PC-3 (cell line): ENCODE measurements at regions not wholly inside any gene's neighbourhood (a gene's known extent, or its start where the extent isn't known, plus 50 kb on each side); places are given as distances from the start of the nearest gene placed in this dataset.

ENCODE experiments used
- ATAC-seq: fragments of 200-7000 bp; cut with Tn5 transposase; 2 replicates; pipeline ENCODE4 v1.9.1; 2020; ENCODE audit warnings: mild to moderate bottlenecking, moderate library complexity
- BruUV-seq: library from RNA; stranded (reverse); fragments of 400-500 nt; replicated peaks from 2 replicates; lab custom pipeline; 2021; lab: Mats Ljungman, UMichigan
- CTCF ChIA-PET: fragments of 300-600 bp; sonication (Branson Sonifier 250); formaldehyde crosslinking; loops from one replicate; lab custom pipeline; 2022; ENCODE audit warnings: antibody characterized with exemption; lab: Charles Lee
- POLR2A ChIA-PET: fragments of 300-600 bp; sonication (Branson Sonifier 250); formaldehyde crosslinking; loops from one replicate; lab custom pipeline; 2022; ENCODE audit warnings: antibody characterized with exemption; ENCODE audit not compliant: unreplicated experiment; lab: Charles Lee
- DNase-seq: peaks from one replicate; pipeline ENCODE4 v3.0.0-alpha.2; 2015
- H2AFZ ChIP-seq: fragments of 300-600 bp; sonication (generic); 2 replicates; pipeline ENCODE4 v1.6.0; 2016; ENCODE audit warnings: antibody characterized with exemption, low read length
- H3F3A ChIP-seq: fragments of 300-600 bp; sonication (generic); one replicate; pipeline ENCODE4 v1.6.0; 2017; ENCODE audit warnings: antibody characterized with exemption, low read length, control low read depth, mild to moderate bottlenecking; ENCODE audit not compliant: unreplicated experiment
- H3K27ac ChIP-seq: fragments of 300-600 bp; sonication (generic); 2 replicates; pipeline ENCODE4 v1.5.1; 2016; ENCODE audit warnings: mild to moderate bottlenecking, low read length
- H3K27me3 ChIP-seq: fragments of 300-600 bp; sonication (generic); 2 replicates; pipeline ENCODE4 v1.6.1; 2016; ENCODE audit warnings: low read length, mixed read lengths
- H3K36me3 ChIP-seq: fragments of 300-600 bp; sonication (generic); 2 replicates; pipeline ENCODE4 v1.6.1; 2016; ENCODE audit warnings: low read depth, mixed run types, low read length, mixed read lengths
- H3K4me1 ChIP-seq: fragments of 300-600 bp; sonication (generic); 2 replicates; pipeline ENCODE4 v1.5.1; 2016; ENCODE audit warnings: low read length; ENCODE audit not compliant: insufficient read depth
- H3K4me2 ChIP-seq: fragments of 300-600 bp; sonication (generic); 2 replicates; pipeline ENCODE4 v1.6.0; 2016; ENCODE audit warnings: low read length
- H3K4me3 ChIP-seq: fragments of 300-600 bp; sonication (generic); 2 replicates; pipeline ENCODE4 v1.5.1; 2016; ENCODE audit warnings: mild to moderate bottlenecking, low read length, mixed read lengths
- H3K79me2 ChIP-seq: fragments of 300-600 bp; sonication (generic); 2 replicates; pipeline ENCODE4 v1.6.1; 2017; ENCODE audit warnings: low read length, mixed read lengths
- H3K9ac ChIP-seq: fragments of 300-600 bp; sonication (generic); 2 replicates; pipeline ENCODE4 v1.6.0; 2016; ENCODE audit warnings: mild to moderate bottlenecking, low read length
- H3K9me2 ChIP-seq: fragments of 300-600 bp; sonication (generic); replicated peaks from 2 replicates; pipeline ENCODE4 v1.6.1; 2016; ENCODE audit warnings: mixed run types, low read length, mixed read lengths
- H3K9me3 ChIP-seq: fragments of 300-600 bp; sonication (generic); 2 replicates; pipeline ENCODE4 v1.6.1; 2016; ENCODE audit warnings: low read length, mixed read lengths
- H4K20me1 ChIP-seq: fragments of 300-600 bp; sonication (generic); 2 replicates; pipeline ENCODE4 v1.6.1; 2016; ENCODE audit warnings: low read length, mixed read lengths
- EZH2 ChIP-seq: fragments of 300-600 bp; sonication (generic); IDR thresholded peaks from one replicate; pipeline ENCODE4 v1.6.1; 2017; ENCODE audit warnings: antibody characterized with exemption, mild to moderate bottlenecking, low read length; ENCODE audit not compliant: unreplicated experiment
- EZH2phosphoT487 ChIP-seq: fragments of 300-600 bp; sonication (generic); IDR thresholded peaks from 2 replicates; pipeline ENCODE4 v1.6.1; 2018; ENCODE audit warnings: mild to moderate bottlenecking, antibody characterized with exemption, low read length, borderline replicate concordance
- intact Hi-C: fragments of 100-400 bp; cut with micrococcal nuclease; formaldehyde crosslinking; loops from 2 replicates; pipeline ENCODE4 v1.9.0; 2023
- TF ChIP-seq, protein P1 (sequence below): fragments of 300-600 bp; sonication (generic); conservative IDR thresholded peaks from 2 replicates; pipeline ENCODE4 v1.5.1; 2017; ENCODE audit warnings: antibody characterized with exemption, low read depth, mild to moderate bottlenecking, low read length

DNA sequence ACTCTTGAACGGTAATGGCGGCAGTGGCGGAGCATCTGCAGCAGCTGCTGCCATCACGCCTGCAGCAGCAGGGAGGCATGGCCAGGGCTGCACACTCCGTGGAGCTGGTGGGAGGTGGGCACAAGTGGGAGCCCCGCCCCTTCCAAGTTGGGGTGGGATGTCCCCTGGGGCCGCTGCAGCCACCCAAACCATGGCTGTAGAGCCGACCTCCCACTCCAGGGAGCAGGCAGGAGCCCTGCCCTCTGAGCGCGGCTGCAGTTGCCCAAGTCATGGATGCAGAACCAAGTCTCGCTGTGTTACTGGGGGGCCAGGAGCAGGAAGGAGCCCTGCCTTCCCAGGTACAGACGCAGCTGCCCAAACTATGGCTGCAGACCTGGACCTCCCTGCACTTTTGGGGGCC, 215.3 kb upstream of the VLDLR start:
- ATAC-seq (no peak), DNase-seq (no peak)
- no peak overlapping the region for H3K4me2 ChIP-seq
- H3K4me1 ChIP-seq, result no peaks in the 10 kb centered on the region
- H2AFZ ChIP-seq, result no peak overlapping the region
- intact Hi-C loops, result no loop called here
- no peaks in the 10 kb centered on the region for H3F3A ChIP-seq
- H4K20me1 ChIP-seq, result no peaks in the 10 kb centered on the region
- no peak for TF ChIP-seq EZH2phosphoT487
- TF ChIP-seq, protein P1, sequence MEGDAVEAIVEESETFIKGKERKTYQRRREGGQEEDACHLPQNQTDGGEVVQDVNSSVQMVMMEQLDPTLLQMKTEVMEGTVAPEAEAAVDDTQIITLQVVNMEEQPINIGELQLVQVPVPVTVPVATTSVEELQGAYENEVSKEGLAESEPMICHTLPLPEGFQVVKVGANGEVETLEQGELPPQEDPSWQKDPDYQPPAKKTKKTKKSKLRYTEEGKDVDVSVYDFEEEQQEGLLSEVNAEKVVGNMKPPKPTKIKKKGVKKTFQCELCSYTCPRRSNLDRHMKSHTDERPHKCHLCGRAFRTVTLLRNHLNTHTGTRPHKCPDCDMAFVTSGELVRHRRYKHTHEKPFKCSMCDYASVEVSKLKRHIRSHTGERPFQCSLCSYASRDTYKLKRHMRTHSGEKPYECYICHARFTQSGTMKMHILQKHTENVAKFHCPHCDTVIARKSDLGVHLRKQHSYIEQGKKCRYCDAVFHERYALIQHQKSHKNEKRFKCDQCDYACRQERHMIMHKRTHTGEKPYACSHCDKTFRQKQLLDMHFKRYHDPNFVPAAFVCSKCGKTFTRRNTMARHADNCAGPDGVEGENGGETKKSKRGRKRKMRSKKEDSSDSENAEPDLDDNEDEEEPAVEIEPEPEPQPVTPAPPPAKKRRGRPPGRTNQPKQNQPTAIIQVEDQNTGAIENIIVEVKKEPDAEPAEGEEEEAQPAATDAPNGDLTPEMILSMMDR, result no peak
- no peak for TF ChIP-seq EZH2
- peaks cover 3% of the 10 kb centered on the region; the same call in 1 of the 2 replicates for H3K27me3 ChIP-seq
- H3K36me3 ChIP-seq, result no peaks in the 10 kb centered on the region
- no peak overlapping the region for H3K27ac ChIP-seq
- ChIA-PET CTCF (no interaction called here), POLR2A (no interaction called here)
- BruUV-seq, result no TSS peak
- H3K9me2 ChIP-seq, result no peaks in the 10 kb centered on the region
- H3K79me2 ChIP-seq, result no peaks in the 10 kb centered on the region
- H3K9me3 ChIP-seq, result no peaks in the 10 kb centered on the region
- H3K9ac ChIP-seq, result no peak overlapping the region
- H3K4me3 ChIP-seq, result no peak overlapping the region

DNA sequence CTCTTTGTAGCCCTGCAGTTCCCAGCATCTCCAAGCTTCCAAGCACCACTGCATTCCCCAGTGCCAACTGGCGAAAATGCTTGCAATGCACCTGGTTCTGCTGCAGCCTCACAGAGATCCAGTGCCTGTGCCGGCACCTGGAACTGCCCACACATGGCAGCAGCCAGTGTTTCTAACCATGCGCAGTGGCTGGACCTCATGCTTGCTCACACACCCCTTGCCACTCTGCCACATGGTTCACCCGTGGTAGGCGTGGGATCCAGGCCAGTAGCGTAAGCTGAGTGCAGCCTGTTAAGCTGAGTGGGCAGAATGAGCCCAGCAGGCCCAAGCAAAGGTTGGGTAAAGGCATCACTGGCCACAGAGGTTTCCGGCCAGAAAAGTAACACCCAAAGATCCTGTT, 214.1 kb upstream of the VLDLR start:
- Histone ChIP-seq H4K20me1 (no peaks in the 10 kb centered on the region), H3K27me3 (peaks cover 3% of the 10 kb centered on the region; the same call in 1 of the 2 replicates), H3K9me3 (no peaks in the 10 kb centered on the region), H3K4me3 (no peak overlapping the region), H3K79me2 (no peaks in the 10 kb centered on the region), H3K9ac (no peak overlapping the region), H3F3A (no peaks in the 10 kb centered on the region), H3K36me3 (no peaks in the 10 kb centered on the region), H3K27ac (no peak overlapping the region), H2AFZ (no peak overlapping the region), H3K4me1 (no peaks in the 10 kb centered on the region), H3K9me2 (no peaks in the 10 kb centered on the region), H3K4me2 (no peak overlapping the region)
- CTCF ChIA-PET, result no interaction called here
- DNase-seq (no peak), ATAC-seq (no peak)
- POLR2A ChIA-PET, result no interaction called here
- TF ChIP-seq, protein P1, result no peak
- TF ChIP-seq EZH2 (no peak), EZH2phosphoT487 (no peak)
- no TSS peak for BruUV-seq
- intact Hi-C loops, result no loop called here

DNA sequence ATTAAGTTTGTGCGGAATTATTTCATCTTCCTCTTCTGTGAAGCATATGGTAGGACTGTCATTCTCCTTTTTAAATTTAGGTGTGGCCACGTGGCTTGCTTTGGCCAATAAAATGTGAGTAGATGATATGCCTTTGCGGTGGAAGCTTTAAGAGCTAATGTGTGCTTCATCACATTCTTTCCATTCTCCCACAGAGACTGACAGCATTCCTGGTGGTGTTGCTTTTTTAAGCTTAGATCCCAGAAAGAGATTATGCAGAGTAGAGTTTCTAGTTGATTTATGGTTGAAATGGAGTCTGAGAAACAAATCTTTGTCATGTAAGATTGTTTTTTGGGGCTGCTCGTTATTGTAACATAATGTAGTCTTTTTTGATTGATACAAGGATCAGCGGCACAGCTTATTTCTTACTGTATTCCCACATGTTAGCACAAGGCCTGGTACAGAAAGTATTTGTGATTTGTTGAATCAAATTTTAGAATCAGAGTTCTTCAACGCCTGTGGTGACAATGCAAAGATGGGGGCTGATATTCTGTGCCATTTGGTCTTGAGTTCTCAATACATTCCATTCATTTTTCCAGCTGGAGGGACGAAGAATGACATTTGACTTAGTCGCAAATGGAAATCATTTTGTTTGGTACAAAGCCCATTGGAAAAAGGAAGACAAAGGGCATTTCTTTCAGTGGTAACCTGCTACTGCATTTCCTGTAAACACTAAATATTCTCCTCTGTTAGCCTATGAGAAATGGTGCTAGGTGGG, 209.9 kb upstream of the VLDLR start:
- Histone ChIP-seq H3K9me2 (no peaks in the 10 kb centered on the region), H3K4me3 (no peak overlapping the region), H3F3A (no peaks in the 10 kb centered on the region), H3K9ac (no peak overlapping the region), H3K4me1 (no peaks in the 10 kb centered on the region), H3K4me2 (no peak overlapping the region), H3K79me2 (no peaks in the 10 kb centered on the region), H3K36me3 (no peaks in the 10 kb centered on the region), H3K27ac (no peak overlapping the region), H2AFZ (no peak overlapping the region), H3K9me3 (no peaks in the 10 kb centered on the region), H3K27me3 (peaks cover 3% of the 10 kb centered on the region; the same call in 1 of the 2 replicates), H4K20me1 (no peaks in the 10 kb centered on the region)
- TF ChIP-seq, protein P1, result no peak
- TF ChIP-seq EZH2phosphoT487 (no peak), EZH2 (no peak)
- intact Hi-C loops, result no loop called here
- POLR2A ChIA-PET, result no interaction called here
- DNase-seq (peak; percentile 12), ATAC-seq (no peak)
- no TSS peak for BruUV-seq
- CTCF ChIA-PET, result no interaction called here
